ENCODE measurements at regions not wholly inside any gene's neighbourhood (a gene's known extent, or its start where the extent isn't known, plus 50 kb on each side); places are given as distances from the start of the nearest gene placed in this dataset.
"Not testable (repeated sequence)": the region's sequence is repeated elsewhere in the genome, so short reads cannot be mapped to it uniquely, and the experiment has no call there.

DNA sequence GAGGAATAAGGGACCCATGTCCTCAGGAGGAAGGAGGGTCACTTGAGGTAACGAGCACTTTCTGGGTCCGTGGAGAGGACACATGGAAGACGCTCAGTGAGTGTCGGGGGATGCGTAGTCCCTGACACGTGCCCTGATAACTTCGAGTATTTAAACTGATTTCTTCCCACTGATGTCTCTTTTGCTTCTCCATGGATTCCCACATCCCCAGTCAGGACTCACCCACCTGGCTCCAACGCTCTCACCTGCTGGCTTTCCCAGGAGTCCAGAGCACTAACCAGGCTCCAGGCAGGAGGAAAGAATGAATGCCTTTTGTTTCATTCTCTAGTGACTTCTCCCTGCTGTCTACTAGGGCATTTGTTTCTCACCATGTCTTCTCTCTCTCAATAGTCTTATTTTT is 81.2 kb upstream of the NBPF11 start:
- in situ Hi-C loops (cut with MboI) = loop anchor here (5.0 kb wide), 1 partner anchor 1731 kb away; no protein-coding TSS in a partner anchor
- POLR2A ChIA-PET; H3K36me3 ChIP-seq (ENCODE audit: control insufficient read depth, insufficient read depth, low read length); intact Hi-C loops (cut with micrococcal nuclease); DNase-seq (ENCODE audit: extremely low read depth in 1 of 4, low spot score in 3 of 4); H3K4me2 ChIP-seq (ENCODE audit: insufficient read depth, low read length); H3K9ac ChIP-seq (ENCODE audit: insufficient read depth in 1 of 2, low read depth in 2 of 2, low read length in 2 of 2); H3K9me3 ChIP-seq (replicated peaks; ENCODE audit: control insufficient read depth, insufficient read depth, low read depth, low read length); H3K27me3 ChIP-seq (ENCODE audit: control insufficient read depth in 2 of 2, insufficient read depth in 2 of 2, low read length in 2 of 2); BruUV-seq (replicated peaks); H3K79me2 ChIP-seq (ENCODE audit: control insufficient read depth, insufficient read depth, low read length); ATAC-seq; FAIRE-seq; CTCF ChIA-PET (ENCODE audit: low intra/inter-chr PET ratio); H3K27ac ChIP-seq (ENCODE audit: extremely low read depth, low read depth, low read length); H3K4me3 ChIP-seq; H2AFZ ChIP-seq (ENCODE audit: low read depth, low read length); H3K9me1 ChIP-seq (ENCODE audit: control insufficient read depth, insufficient read depth, low read length); H4K20me1 ChIP-seq (replicated peaks; ENCODE audit: control insufficient read depth, insufficient read depth, low read length); H3K4me1 ChIP-seq (replicated peaks in 1 of 2; ENCODE audit: control insufficient read depth in 2 of 2, insufficient read depth in 2 of 2, low read length in 2 of 2): not testable (repeated sequence)
- WGBS (ENCODE audit: insufficient coverage, low coverage, missing lambda C conversion rate) = 0% methylated on average over 1 of the region's 8 CpGs

DNA sequence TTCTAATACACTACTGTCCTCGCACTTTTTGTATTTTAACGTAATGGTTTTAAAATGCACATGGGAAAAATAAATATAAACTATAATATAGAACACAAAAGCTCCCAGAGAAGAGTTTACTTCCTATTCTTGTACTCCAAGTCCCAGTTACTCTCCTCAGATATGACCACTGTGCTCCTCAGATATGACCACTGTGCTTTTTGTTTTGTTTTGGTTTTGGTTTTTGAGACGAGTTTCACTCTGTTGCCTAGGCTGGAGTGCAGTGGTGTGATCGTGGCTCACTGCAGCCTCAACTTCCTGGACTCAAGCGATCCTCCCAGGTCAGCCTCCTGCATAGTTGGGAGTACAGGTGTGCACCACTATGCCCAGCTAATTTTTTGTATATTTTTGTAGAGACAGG is 76.8 kb upstream of the NBPF11 start:
- POLR2A ChIA-PET; BruUV-seq (replicated peaks): not testable (repeated sequence)

DNA sequence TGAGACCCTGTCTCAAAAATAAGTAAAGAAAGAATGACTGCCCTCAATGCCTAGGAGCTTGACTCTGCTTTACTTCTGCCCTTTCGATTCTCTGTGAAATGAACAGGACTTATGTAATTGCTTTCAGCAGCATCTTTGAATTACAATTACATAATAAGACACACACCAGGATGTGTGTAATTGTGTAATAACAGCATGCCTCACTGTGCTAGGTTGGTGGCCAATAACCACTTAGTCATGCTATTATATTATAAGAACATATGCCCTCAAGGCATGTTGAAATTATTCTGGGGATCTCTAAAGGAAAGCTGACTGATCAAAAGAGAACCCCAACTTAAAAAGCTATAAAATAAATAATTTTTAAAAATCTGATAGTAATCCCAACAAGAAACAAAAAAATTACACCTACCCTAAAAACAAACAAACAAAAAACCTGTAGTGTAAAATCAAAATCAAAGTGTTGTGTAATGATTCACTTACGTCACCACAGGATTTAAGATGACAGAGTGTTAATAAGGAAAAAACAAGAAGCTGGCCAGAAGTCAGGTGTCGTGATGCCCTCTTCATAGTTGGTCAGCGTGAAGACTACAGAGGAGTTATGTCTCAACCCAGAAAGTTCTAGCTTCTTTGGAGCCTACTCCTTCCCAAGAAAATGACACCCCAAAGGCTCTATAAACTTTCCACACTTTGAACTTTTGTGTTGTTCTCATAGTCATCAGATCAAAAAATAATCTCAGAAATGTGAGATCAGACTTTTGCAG is 70.5 kb upstream of the NBPF11 start:
- DNase-seq (ENCODE audit: extremely low read depth in 1 of 4, low spot score in 3 of 4); FAIRE-seq; H3K9me3 ChIP-seq (replicated peaks; ENCODE audit: control insufficient read depth, insufficient read depth, low read depth, low read length); CTCF ChIA-PET (ENCODE audit: low intra/inter-chr PET ratio); H3K4me1 ChIP-seq (replicated peaks in 1 of 2; ENCODE audit: control insufficient read depth in 2 of 2, insufficient read depth in 2 of 2, low read length in 2 of 2); H3K79me2 ChIP-seq (ENCODE audit: control insufficient read depth, insufficient read depth, low read length); in situ Hi-C loops (cut with MboI); H3K9ac ChIP-seq (ENCODE audit: insufficient read depth in 1 of 2, low read depth in 2 of 2, low read length in 2 of 2); H3K9me1 ChIP-seq (ENCODE audit: control insufficient read depth, insufficient read depth, low read length); H2AFZ ChIP-seq (ENCODE audit: low read depth, low read length); H3K27me3 ChIP-seq (ENCODE audit: control insufficient read depth in 2 of 2, insufficient read depth in 2 of 2, low read length in 2 of 2); intact Hi-C loops (cut with micrococcal nuclease); H3K36me3 ChIP-seq (ENCODE audit: control insufficient read depth, insufficient read depth, low read length); H3K4me2 ChIP-seq (ENCODE audit: insufficient read depth, low read length); H3K27ac ChIP-seq (ENCODE audit: extremely low read depth, low read depth, low read length); BruUV-seq (replicated peaks); H3K4me3 ChIP-seq; ATAC-seq; POLR2A ChIA-PET; H4K20me1 ChIP-seq (replicated peaks; ENCODE audit: control insufficient read depth, insufficient read depth, low read length): not testable (repeated sequence)
- no CpG with 5 or more reads among the region's 4 CpGs for WGBS (ENCODE audit: insufficient coverage, low coverage, missing lambda C conversion rate)

More for the DNA sequence above, 76.8 kb upstream of the NBPF11 start:
- H3K9me3 ChIP-seq (replicated peaks; ENCODE audit: control insufficient read depth, insufficient read depth, low read depth, low read length); in situ Hi-C loops (cut with MboI); H3K36me3 ChIP-seq (ENCODE audit: control insufficient read depth, insufficient read depth, low read length); H2AFZ ChIP-seq (ENCODE audit: low read depth, low read length); H3K4me1 ChIP-seq (replicated peaks in 1 of 2; ENCODE audit: control insufficient read depth in 2 of 2, insufficient read depth in 2 of 2, low read length in 2 of 2); ATAC-seq; FAIRE-seq; H4K20me1 ChIP-seq (replicated peaks; ENCODE audit: control insufficient read depth, insufficient read depth, low read length); H3K27ac ChIP-seq (ENCODE audit: extremely low read depth, low read depth, low read length); H3K4me2 ChIP-seq (ENCODE audit: insufficient read depth, low read length); H3K4me3 ChIP-seq; H3K79me2 ChIP-seq (ENCODE audit: control insufficient read depth, insufficient read depth, low read length); CTCF ChIA-PET (ENCODE audit: low intra/inter-chr PET ratio); intact Hi-C loops (cut with micrococcal nuclease); H3K9me1 ChIP-seq (ENCODE audit: control insufficient read depth, insufficient read depth, low read length); DNase-seq (ENCODE audit: extremely low read depth in 1 of 4, low spot score in 3 of 4); H3K27me3 ChIP-seq (ENCODE audit: control insufficient read depth in 2 of 2, insufficient read depth in 2 of 2, low read length in 2 of 2); H3K9ac ChIP-seq (ENCODE audit: insufficient read depth in 1 of 2, low read depth in 2 of 2, low read length in 2 of 2): not testable (repeated sequence)
- WGBS (ENCODE audit: insufficient coverage, low coverage, missing lambda C conversion rate) = 0% methylated on average over 3 of the region's 5 CpGs

DNA sequence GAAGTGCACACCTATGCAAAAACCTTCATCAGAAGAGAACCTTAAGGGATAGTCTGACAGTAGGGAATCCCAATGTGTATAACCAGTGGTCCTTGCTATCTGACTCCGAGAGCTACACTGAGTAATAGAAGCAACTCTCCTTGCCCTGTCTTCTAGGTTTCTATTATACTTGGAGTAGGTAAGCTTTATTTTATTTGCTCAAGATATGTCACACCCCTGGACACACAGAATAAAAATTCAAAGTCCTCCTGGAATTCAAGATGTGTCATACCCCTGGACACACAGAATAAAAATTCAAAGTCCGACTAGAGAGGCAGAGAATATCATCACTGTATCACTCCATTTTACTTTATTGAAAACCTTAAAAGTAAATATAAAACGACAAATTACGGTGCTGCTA is 69.5 kb upstream of the NBPF11 start:
- WGBS (ENCODE audit: insufficient coverage, low coverage, missing lambda C conversion rate) = no CpG with 5 or more reads among the region's 4 CpGs
- CTCF ChIA-PET (ENCODE audit: low intra/inter-chr PET ratio); H3K9me3 ChIP-seq (replicated peaks; ENCODE audit: control insufficient read depth, insufficient read depth, low read depth, low read length); intact Hi-C loops (cut with micrococcal nuclease); H3K36me3 ChIP-seq (ENCODE audit: control insufficient read depth, insufficient read depth, low read length); FAIRE-seq; ATAC-seq; BruUV-seq (replicated peaks); in situ Hi-C loops (cut with MboI); H3K27ac ChIP-seq (ENCODE audit: extremely low read depth, low read depth, low read length); H4K20me1 ChIP-seq (replicated peaks; ENCODE audit: control insufficient read depth, insufficient read depth, low read length); POLR2A ChIA-PET; DNase-seq (ENCODE audit: extremely low read depth in 1 of 4, low spot score in 3 of 4); H3K4me2 ChIP-seq (ENCODE audit: insufficient read depth, low read length); H3K27me3 ChIP-seq (ENCODE audit: control insufficient read depth in 2 of 2, insufficient read depth in 2 of 2, low read length in 2 of 2); H3K4me3 ChIP-seq; H3K79me2 ChIP-seq (ENCODE audit: control insufficient read depth, insufficient read depth, low read length); H3K4me1 ChIP-seq (replicated peaks in 1 of 2; ENCODE audit: control insufficient read depth in 2 of 2, insufficient read depth in 2 of 2, low read length in 2 of 2); H3K9ac ChIP-seq (ENCODE audit: insufficient read depth in 1 of 2, low read depth in 2 of 2, low read length in 2 of 2); H2AFZ ChIP-seq (ENCODE audit: low read depth, low read length); H3K9me1 ChIP-seq (ENCODE audit: control insufficient read depth, insufficient read depth, low read length): not testable (repeated sequence)

Measured in K562 (cell line).